HepG2 (cell line): ENCODE measurements at regions not wholly inside any gene's neighbourhood (a gene's known extent, or its start where the extent isn't known, plus 50 kb on each side); places are given as distances from the start of the nearest gene placed in this dataset.

Source experiments
- ATAC-seq: fragments of 200-7000 bp; cut with Tn5 transposase; 3 replicates; pipeline ENCODE4 v1.9.1; 2020; ENCODE audit warnings: mild to moderate bottlenecking, moderate library complexity
- BruUV-seq: library from RNA; stranded (reverse); fragments of 400-500 nt; replicated peaks from 2 replicates; lab custom pipeline; 2021; lab: Mats Ljungman, UMichigan
- CTCF ChIA-PET: fragments of 300-600 bp; formaldehyde crosslinking; extraction: SDS; loops from one replicate; lab custom pipeline; 2021; ENCODE audit warnings: low total read pairs, inconsistent platforms, low intra/inter-chr PET ratio; lab: Yijun Ruan, JAX
- POLR2A ChIA-PET: fragments of 350-600 bp; sonication (Branson Sonifier 250); formaldehyde crosslinking; loops from one replicate; lab custom pipeline; 2020; ENCODE audit warnings: antibody characterized with exemption, inconsistent platforms; lab: Yijun Ruan, JAX
- DNase-seq: peaks from one replicate; pipeline ENCODE4 v3.0.0-alpha.2; 2015; ENCODE audit warnings: low spot score
- FAIRE-seq: peaks from 3 replicates; lab custom pipeline; 2011; peaks lifted over from hg19 to GRCh38; lab: Jason Lieb, UNC
- H2AFZ ChIP-seq: one replicate; pipeline ENCODE4 v1.6.1; 2011; ENCODE audit warnings: low read length, inconsistent platforms
- H3K27ac ChIP-seq: fragments of 300-600 bp; 3 replicates; pipeline ENCODE4 v1.8.0; 2011; ENCODE audit warnings: mixed run types, mild to moderate bottlenecking, mixed read lengths, low read length, inconsistent platforms; ENCODE audit not compliant: insufficient read depth; ENCODE audit errors: extremely low read length
- H3K27me3 ChIP-seq, 2 experiments: fragments of 200-600 bp in 1 of 2; 2 replicates in 1 of 2; 3 replicates in 1 of 2; pipeline versions ENCODE4 v1.6.0 to v1.8.0; 2011; ENCODE audit warnings: low read length in 2 of 2, mild to moderate bottlenecking in 2 of 2, moderate library complexity in 2 of 2, inconsistent platforms in 1 of 2; ENCODE audit not compliant: insufficient read depth in 2 of 2, control insufficient read depth in 1 of 2
- H3K36me3 ChIP-seq, 2 experiments: fragments of 200-600 bp in 1 of 2; replicated peaks in 1 of 2; 2 replicates in 1 of 2; 3 replicates in 1 of 2; pipeline versions ENCODE4 v1.5.1 to v1.8.0; 2011; ENCODE audit warnings: low read length in 2 of 2, inconsistent platforms in 1 of 2; ENCODE audit not compliant: insufficient read depth in 2 of 2, control insufficient read depth in 1 of 2
- H3K4me1 ChIP-seq: 2 replicates; pipeline ENCODE4 v1.5.1; 2012; ENCODE audit warnings: low read length, inconsistent platforms; ENCODE audit not compliant: insufficient read depth
- H3K4me2 ChIP-seq: 2 replicates; pipeline ENCODE4 v1.6.0; 2011; ENCODE audit warnings: low read depth, low read length, inconsistent platforms
- H3K4me3 ChIP-seq, 3 experiments: fragments of 200-600 bp in 1 of 3; sonication (generic), shearing (Covaris generic) in 1 of 3; replicated peaks in 1 of 3; 2 replicates each; pipeline ENCODE4 v1.5.1; 2011 to 2016; ENCODE audit warnings: low read length in 3 of 3, inconsistent platforms in 2 of 3, low read depth in 2 of 3, mild to moderate bottlenecking in 2 of 3, control low read depth in 1 of 3, mixed read lengths in 1 of 3; ENCODE audit not compliant: insufficient read depth in 1 of 3
- H3K79me2 ChIP-seq: one replicate; pipeline ENCODE4 v1.6.1; 2011; ENCODE audit warnings: low read length, inconsistent platforms; ENCODE audit not compliant: insufficient read depth
- H3K9ac ChIP-seq: 2 replicates; pipeline ENCODE4 v1.6.0; 2011; ENCODE audit warnings: mild to moderate bottlenecking, low read depth, low read length, inconsistent platforms; ENCODE audit not compliant: insufficient read depth
- H3K9me3 ChIP-seq: 2 replicates; pipeline ENCODE4 v1.5.1; 2012; ENCODE audit warnings: mild to moderate bottlenecking, low read length
- H4K20me1 ChIP-seq: 2 replicates; pipeline ENCODE4 v1.6.0; 2011; ENCODE audit warnings: inconsistent platforms, mild to moderate bottlenecking, low read length, moderate library complexity; ENCODE audit not compliant: insufficient read depth
- PHB2 ChIP-seq: fragments of 450-650 bp; IDR thresholded peaks from 2 replicates; pipeline ENCODE4 v1.6.1; 2018; ENCODE audit not compliant: partially characterized antibody
- REXO4 ChIP-seq: sonication (generic); formaldehyde crosslinking; IDR thresholded peaks from 2 replicates; pipeline ENCODE4 v1.8.0; 2022; ENCODE audit warnings: missing genetic modification reagents, mild to moderate bottlenecking, borderline replicate concordance
- USF2 ChIP-seq, 2 experiments: sonication (generic) in 1 of 2; formaldehyde crosslinking in 1 of 2; IDR thresholded peaks; 2 replicates each; pipeline versions ENCODE4 v1.5.1 to v1.6.1; 2011 to 2020; ENCODE audit warnings: borderline replicate concordance in 1 of 2, low read depth in 1 of 2, low read length in 1 of 2, mild to moderate bottlenecking in 1 of 2, missing genetic modification reagents in 1 of 2, moderate library complexity in 1 of 2
- ZFP1 ChIP-seq: IDR thresholded peaks from 2 replicates; pipeline ENCODE4 v1.6.1; 2016
- ZNF335 ChIP-seq: sonication (generic); formaldehyde crosslinking; IDR thresholded peaks from 2 replicates; pipeline ENCODE4 v1.4.0; 2020; ENCODE audit warnings: missing genetic modification reagents
- ZNF850 ChIP-seq: sonication (generic); formaldehyde crosslinking; conservative IDR thresholded peaks from 2 replicates; pipeline ENCODE4 v1.9.0; 2021; ENCODE audit warnings: mild to moderate bottlenecking, missing genetic modification reagents
- WGBS: methylation state at CpG from one replicate; pipeline ENCODE4 v1.1.6; 2017; ENCODE audit warnings: low lambda C conversion rate; 5-methylcytosine and 5-hydroxymethylcytosine counted together
- in situ Hi-C: cut with HindIII; loops from 2 replicates; pipeline ENCODE4 v1.10.0; 2017; ENCODE audit warnings: low pct_unique_long_range_greater_than_20kb; ENCODE audit not compliant: extremely low pct_ligation_motif_present
- intact Hi-C: fragments of 100-400 bp; cut with micrococcal nuclease; formaldehyde crosslinking; loops from one replicate; pipeline ENCODE4 v1.10.0; 2022; ENCODE audit not compliant: unreplicated experiment
- TF ChIP-seq, protein P1 (sequence below): sonication (generic); formaldehyde crosslinking; IDR thresholded peaks from 2 replicates; pipeline ENCODE4 v1.9.0; 2021; ENCODE audit warnings: missing genetic modification reagents, mild to moderate bottlenecking, borderline replicate concordance

- ATAC-seq = no peak
- Histone ChIP-seq H3K4me3 (no peak overlapping the region), H3K9ac (no peak overlapping the region), H3K79me2 (no peaks in the 10 kb centered on the region), H3K4me1 (no peaks in the 10 kb centered on the region), H3K36me3 (no peaks in the 10 kb centered on the region), H3K4me2 (no peak overlapping the region), H2AFZ (no peak overlapping the region), H3K27me3 (no peaks in the 10 kb centered on the region; a peak in 1 of 5 replicates), H3K9me3 (no peaks in the 10 kb centered on the region), H3K27ac (no peak overlapping the region), H4K20me1 (no peaks in the 10 kb centered on the region)
- in situ Hi-C loops = no loop called here
- ChIA-PET POLR2A (no interaction called here), CTCF (no interaction called here)
- no peak for TF ChIP-seq ZNF335 (CRISPR knock-in tag)
- no peak for TF ChIP-seq REXO4
- TF ChIP-seq ZFP1 (CRISPR knock-in tag) = no peak
- TF ChIP-seq USF2 (IDR thresholded peaks at IDR 0.05; ENCODE audit: low read depth, low read length) = no peak
- no peak for TF ChIP-seq USF2 (CRISPR knock-in tag; IDR thresholded peaks at IDR 0.05; ENCODE audit: borderline replicate concordance)
- TF ChIP-seq, protein P1, sequence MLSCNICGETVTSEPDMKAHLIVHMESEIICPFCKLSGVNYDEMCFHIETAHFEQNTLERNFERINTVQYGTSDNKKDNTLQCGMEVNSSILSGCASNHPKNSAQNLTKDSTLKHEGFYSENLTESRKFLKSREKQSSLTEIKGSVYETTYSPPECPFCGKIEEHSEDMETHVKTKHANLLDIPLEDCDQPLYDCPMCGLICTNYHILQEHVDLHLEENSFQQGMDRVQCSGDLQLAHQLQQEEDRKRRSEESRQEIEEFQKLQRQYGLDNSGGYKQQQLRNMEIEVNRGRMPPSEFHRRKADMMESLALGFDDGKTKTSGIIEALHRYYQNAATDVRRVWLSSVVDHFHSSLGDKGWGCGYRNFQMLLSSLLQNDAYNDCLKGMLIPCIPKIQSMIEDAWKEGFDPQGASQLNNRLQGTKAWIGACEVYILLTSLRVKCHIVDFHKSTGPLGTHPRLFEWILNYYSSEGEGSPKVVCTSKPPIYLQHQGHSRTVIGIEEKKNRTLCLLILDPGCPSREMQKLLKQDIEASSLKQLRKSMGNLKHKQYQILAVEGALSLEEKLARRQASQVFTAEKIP (CRISPR knock-in tag) = no peak
- no peak for TF ChIP-seq ZNF850 (CRISPR knock-in tag)
- no peak for TF ChIP-seq PHB2
- BruUV-seq = no TSS peak
- DNase-seq = no peak
- no peak for FAIRE-seq
- 2% methylated on average over 3 of the region's 3 CpGs for WGBS
- intact Hi-C loops = no loop called here
These were observed 291.2 kb upstream of the TBC1D5 start for GRCh38 chr3:18033581-18034108.
